HCT116 (cell line): ENCODE measurements at regions not wholly inside any gene's neighbourhood (a gene's known extent, or its start where the extent isn't known, plus 50 kb on each side); places are given as distances from the start of the nearest gene placed in this dataset.

Source experiments
- ATAC-seq: fragments of 200-7000 bp; cut with Tn5 transposase; 2 replicates; pipeline ENCODE4 v1.9.1; 2020; ENCODE audit warnings: mild to moderate bottlenecking, moderate library complexity
- BruUV-seq: library from RNA; stranded (reverse); fragments of 400-500 nt; replicated peaks from 2 replicates; lab custom pipeline; 2021; lab: Mats Ljungman, UMichigan
- CTCF ChIA-PET: fragments of 300-600 bp; sonication (Branson Sonifier 250); formaldehyde crosslinking; loops from one replicate; lab custom pipeline; 2021; ENCODE audit warnings: antibody characterized with exemption; lab: Charles Lee
- POLR2A ChIA-PET: fragments of 300-600, 350-600 bp; sonication (Branson Sonifier 250); formaldehyde crosslinking; loops from one replicate; lab custom pipeline; 2021; ENCODE audit warnings: antibody characterized with exemption; lab: Charles Lee
- RAD21 ChIA-PET, 2 experiments: fragments of 300-600 bp; sonication (Branson Sonifier 250); formaldehyde crosslinking; loops; one replicate each; lab custom pipeline; 2023; ENCODE audit warnings: low total read pairs in 2 of 2; ENCODE audit not compliant: uncharacterized antibody in 2 of 2, unreplicated experiment in 2 of 2, low non-redundant PET in 1 of 2; lab: Charles Lee
- DNase-seq: peaks from one replicate; pipeline ENCODE4 v3.0.0-alpha.2; 2010; ENCODE audit warnings: low read depth, low spot score
- H2AFZ ChIP-seq: fragments of 200-600 bp; shearing (Covaris generic), sonication (generic); 2 replicates; pipeline ENCODE4 v1.6.1; 2017; ENCODE audit warnings: low read depth, mixed run types, mixed read lengths, antibody characterized with exemption, low read length; ENCODE audit not compliant: poor library complexity, severe bottlenecking
- H3K27ac ChIP-seq: 2 replicates; pipeline ENCODE4 v1.5.1; 2012; ENCODE audit warnings: low read depth, low read length
- H3K27me3 ChIP-seq: fragments of 200-600 bp; sonication (generic); 2 replicates; pipeline ENCODE4 v1.6.1; 2016; ENCODE audit warnings: mixed run types, low read length, mixed read lengths; ENCODE audit not compliant: insufficient read depth
- H3K36me3 ChIP-seq, 2 experiments: fragments of 200-500 bp in 1 of 2; fragments of 200-600 bp in 1 of 2; sonication (Bioruptor generic) in 1 of 2; sonication (generic) in 1 of 2; 2 replicates each; pipeline versions ENCODE4 v1.5.1 to v1.6.1; 2014 to 2016; ENCODE audit warnings: low read length in 2 of 2, inconsistent platforms in 1 of 2, mixed read lengths in 1 of 2, mixed run types in 1 of 2; ENCODE audit not compliant: insufficient read depth in 2 of 2, control insufficient read depth in 1 of 2
- H3K4me1 ChIP-seq, 2 experiments: fragments of 200-600 bp in 1 of 2; sonication (generic) in 1 of 2; 2 replicates each; pipeline versions ENCODE4 v1.5.1 to v1.6.1; 2012 to 2017; ENCODE audit warnings: low read length in 2 of 2, inconsistent platforms in 1 of 2, mild to moderate bottlenecking in 1 of 2, mixed read lengths in 1 of 2, mixed run types in 1 of 2, moderate library complexity in 1 of 2; ENCODE audit not compliant: insufficient read depth in 2 of 2, control insufficient read depth in 1 of 2
- H3K4me2 ChIP-seq: fragments of 200-600 bp; sonication (generic); 2 replicates; pipeline ENCODE4 v1.6.1; 2017; ENCODE audit warnings: mixed run types, low read length, mixed read lengths
- H3K4me3 ChIP-seq, 2 experiments: fragments of 200-600 bp in 1 of 2; sonication (generic) in 1 of 2; replicated peaks in 1 of 2; 2 replicates each; pipeline ENCODE4 v1.5.1; 2011 to 2016; ENCODE audit warnings: low read length in 2 of 2, control low read depth in 1 of 2, low read depth in 1 of 2, mild to moderate bottlenecking in 1 of 2, mixed read lengths in 1 of 2, mixed run types in 1 of 2
- H3K79me2 ChIP-seq: fragments of 200-600 bp; sonication (generic); 2 replicates; pipeline ENCODE4 v1.6.1; 2017; ENCODE audit warnings: mild to moderate bottlenecking, mixed run types, low read length, moderate library complexity, mixed read lengths; ENCODE audit not compliant: insufficient read depth
- H3K9ac ChIP-seq: fragments of 200-600 bp; sonication (generic); 2 replicates; pipeline ENCODE4 v1.6.1; 2016; ENCODE audit warnings: low read length, mixed read lengths
- H3K9me2 ChIP-seq: fragments of 200-600 bp; sonication (generic), shearing (Covaris generic); 2 replicates; pipeline ENCODE4 v1.6.1; 2017; ENCODE audit warnings: mixed run types, mild to moderate bottlenecking, moderate library complexity; ENCODE audit not compliant: insufficient read depth
- H3K9me3 ChIP-seq, 2 experiments: fragments of 200-500 bp in 1 of 2; fragments of 200-600 bp in 1 of 2; sonication (Bioruptor generic) in 1 of 2; sonication (generic) in 1 of 2; 2 replicates each; pipeline ENCODE4 v1.6.1; 2014 to 2017; ENCODE audit warnings: low read length in 2 of 2, mixed read lengths in 2 of 2, inconsistent platforms in 1 of 2, low read depth in 1 of 2, mild to moderate bottlenecking in 1 of 2, mixed run types in 1 of 2, moderate library complexity in 1 of 2; ENCODE audit not compliant: control insufficient read depth in 1 of 2, insufficient read depth in 1 of 2
- H4K20me1 ChIP-seq: fragments of 200-600 bp; sonication (generic), shearing (Covaris generic); 2 replicates; pipeline ENCODE4 v1.6.1; 2017; ENCODE audit warnings: mixed run types, mild to moderate bottlenecking, moderate library complexity; ENCODE audit not compliant: insufficient read depth
- CBX3 ChIP-seq: IDR thresholded peaks from 2 replicates; pipeline ENCODE4 v1.6.1; 2012; ENCODE audit warnings: low read depth
- CEBPB ChIP-seq: IDR thresholded peaks from 2 replicates; pipeline ENCODE4 v1.6.1; 2012; ENCODE audit warnings: low read depth
- ELF1 ChIP-seq: IDR thresholded peaks from 2 replicates; pipeline ENCODE4 v1.6.1; 2012; ENCODE audit warnings: low read depth, borderline replicate concordance
- EZH2phosphoT487 ChIP-seq: fragments of 200-600 bp; IDR thresholded peaks from 2 replicates; pipeline ENCODE4 v1.6.1; 2018; ENCODE audit warnings: antibody characterized with exemption, borderline replicate concordance
- JUND ChIP-seq: IDR thresholded peaks from 2 replicates; pipeline ENCODE4 v1.6.1; 2012
- MAX ChIP-seq: IDR thresholded peaks from 2 replicates; pipeline ENCODE4 v1.6.1; 2012
- POLR2A ChIP-seq: IDR thresholded peaks from 2 replicates; pipeline ENCODE4 v1.7.0; 2011; ENCODE audit warnings: borderline replicate concordance; ENCODE audit not compliant: insufficient read depth, insufficient read length; ENCODE audit errors: extremely low read depth
- POLR2AphosphoS5 ChIP-seq: IDR thresholded peaks from 2 replicates; pipeline ENCODE4 v1.6.1; 2011; ENCODE audit warnings: mild to moderate bottlenecking, low read depth, low read length, moderate library complexity
- RAD21 ChIP-seq: IDR thresholded peaks from 2 replicates; pipeline ENCODE4 v1.6.1; 2012; ENCODE audit warnings: low read depth, mild to moderate bottlenecking
- REST ChIP-seq: IDR thresholded peaks from 2 replicates; pipeline ENCODE4 v1.6.1; 2012; ENCODE audit warnings: low read depth
- SIN3A ChIP-seq: IDR thresholded peaks from 2 replicates; pipeline ENCODE4 v1.6.1; 2012; ENCODE audit warnings: low read depth
- SRF ChIP-seq: IDR thresholded peaks from 2 replicates; pipeline ENCODE4 v1.6.1; 2012; ENCODE audit warnings: low read depth
- YY1 ChIP-seq: IDR thresholded peaks from 2 replicates; pipeline ENCODE4 v1.6.1; 2011; ENCODE audit warnings: low read length, low read depth, moderate library complexity, mild to moderate bottlenecking; ENCODE audit not compliant: insufficient replicate concordance; ENCODE audit errors: extremely low read depth
- ZFX ChIP-seq: fragments of 450-650 bp; IDR thresholded peaks from 2 replicates; pipeline ENCODE4 v1.6.1; 2017
- ZNF274 ChIP-seq: fragments of 200-500 bp; sonication (Bioruptor generic); IDR thresholded peaks from 2 replicates; pipeline ENCODE4 v1.6.1; 2014; ENCODE audit warnings: mild to moderate bottlenecking, low read depth, low read length, inconsistent platforms
- intact Hi-C: fragments of 100-400 bp; cut with micrococcal nuclease; formaldehyde crosslinking; loops from 2 replicates; pipeline ENCODE4 v1.10.0; 2022
- TF ChIP-seq, protein P1 (sequence below), 3 experiments: fragments of 200-600 bp in 1 of 3; sonication (generic) in 1 of 3; IDR thresholded peaks in 2 of 3; conservative IDR thresholded peaks in 1 of 3; 2 replicates each; pipeline ENCODE4 v1.5.1; 2012 to 2017; ENCODE audit warnings: low read depth in 2 of 3, low read length in 2 of 3, antibody characterized with exemption in 1 of 3, borderline replicate concordance in 1 of 3, control low read depth in 1 of 3, mild to moderate bottlenecking in 1 of 3, mixed read lengths in 1 of 3, mixed run types in 1 of 3, moderate library complexity in 1 of 3; ENCODE audit not compliant: insufficient read depth in 1 of 3

DNA sequence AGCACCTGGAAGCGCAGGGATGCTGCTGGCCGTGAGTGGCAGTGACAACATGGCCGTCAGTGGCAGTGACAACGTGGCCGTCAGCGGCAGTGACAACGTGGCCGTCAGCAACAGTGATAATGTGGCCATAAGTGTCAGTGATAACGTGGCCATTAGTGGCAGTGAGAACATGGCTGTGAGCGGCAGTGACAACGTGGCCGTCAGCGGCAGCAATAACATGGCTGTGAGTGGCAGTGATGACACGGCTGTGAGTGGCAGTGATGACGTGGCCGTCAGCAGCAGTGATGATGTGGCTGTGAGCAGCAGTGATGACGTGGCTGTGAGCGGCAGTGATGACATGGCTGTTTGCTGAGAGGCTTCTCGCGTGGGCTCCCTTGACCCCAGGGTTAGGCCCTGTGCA, 169.8 kb downstream of the ERMARD start:
- H3K79me2 ChIP-seq, result no peaks in the 10 kb centered on the region
- H3K9me2 ChIP-seq, result no peaks in the 10 kb centered on the region
- no peak overlapping the region for H3K4me3 ChIP-seq
- no peaks in the 10 kb centered on the region for H3K4me1 ChIP-seq
- H4K20me1 ChIP-seq, result no peaks in the 10 kb centered on the region
- TF ChIP-seq ELF1, result no peak
- no peak for TF ChIP-seq ZFX
- no peak for TF ChIP-seq POLR2AphosphoS5
- TF ChIP-seq RAD21, result no peak
- no peak for TF ChIP-seq YY1
- no peak for TF ChIP-seq SRF
- TF ChIP-seq JUND, result no peak
- ChIA-PET POLR2A (no interaction called here), RAD21 (no interaction called here), CTCF (no interaction called here)
- no peak overlapping the region for H3K27ac ChIP-seq
- no peaks in the 10 kb centered on the region for H3K27me3 ChIP-seq
- DNase-seq (no peak), ATAC-seq (no peak)
- intact Hi-C loops, result no loop called here
- BruUV-seq, result no TSS peak
- H3K36me3 ChIP-seq, result no peaks in the 10 kb centered on the region
- H3K9me3 ChIP-seq, result peaks cover 0 to 4% of the 10 kb centered on the region in 2 experiments; a peak in 1 of 4 replicates
- H3K9ac ChIP-seq, result no peak overlapping the region
- H2AFZ ChIP-seq, result no peak overlapping the region
- H3K4me2 ChIP-seq, result no peak overlapping the region

DNA sequence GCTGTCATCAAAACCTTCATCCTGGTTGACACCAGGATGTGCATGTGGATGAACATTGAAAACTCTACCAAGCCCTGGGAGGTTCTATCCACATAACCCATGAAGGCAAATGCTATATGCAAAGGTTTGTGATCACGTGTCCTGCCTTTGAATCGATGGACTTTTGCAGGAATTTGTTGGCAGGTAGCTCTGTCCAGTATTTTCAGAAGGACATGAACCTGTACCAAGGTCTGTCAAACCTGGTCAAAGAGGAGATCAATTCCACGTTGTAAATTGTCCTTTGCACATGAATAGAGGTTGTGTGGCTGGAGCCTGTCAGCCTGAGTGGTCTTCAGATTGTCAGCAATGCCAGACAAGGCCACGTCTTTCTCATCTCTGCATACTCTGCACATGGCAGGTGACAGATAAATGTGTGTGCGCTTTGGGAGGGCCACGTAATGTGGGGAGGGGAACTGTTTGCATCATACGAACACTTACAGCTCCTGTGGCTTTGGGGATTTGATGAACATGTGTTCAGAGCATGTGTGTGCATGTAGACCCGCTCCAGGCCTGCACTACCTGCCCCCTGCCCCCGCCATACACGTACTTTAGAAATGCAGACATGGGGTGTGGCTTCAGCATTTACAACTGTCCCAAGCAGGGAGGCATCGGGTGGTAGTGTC, 169.1 kb downstream of the ERMARD start:
- ATAC-seq (no peak), DNase-seq (no peak)
- intact Hi-C loops, result no loop called here
- Histone ChIP-seq H3K4me2 (no peak overlapping the region), H3K4me1 (no peaks in the 10 kb centered on the region), H3K36me3 (no peaks in the 10 kb centered on the region), H4K20me1 (no peaks in the 10 kb centered on the region), H3K4me3 (no peak overlapping the region), H3K27me3 (no peaks in the 10 kb centered on the region), H3K9me2 (no peaks in the 10 kb centered on the region), H2AFZ (no peak overlapping the region), H3K79me2 (no peaks in the 10 kb centered on the region), H3K27ac (no peak overlapping the region), H3K9me3 (peaks cover 0 to 4% of the 10 kb centered on the region in 2 experiments; a peak in 1 of 4 replicates), H3K9ac (no peak overlapping the region)
- no TSS peak for BruUV-seq
- RAD21 ChIA-PET, result no interaction called here
- CTCF ChIA-PET, result no interaction called here
- POLR2A ChIA-PET, result no interaction called here
- TF ChIP-seq, protein P1, sequence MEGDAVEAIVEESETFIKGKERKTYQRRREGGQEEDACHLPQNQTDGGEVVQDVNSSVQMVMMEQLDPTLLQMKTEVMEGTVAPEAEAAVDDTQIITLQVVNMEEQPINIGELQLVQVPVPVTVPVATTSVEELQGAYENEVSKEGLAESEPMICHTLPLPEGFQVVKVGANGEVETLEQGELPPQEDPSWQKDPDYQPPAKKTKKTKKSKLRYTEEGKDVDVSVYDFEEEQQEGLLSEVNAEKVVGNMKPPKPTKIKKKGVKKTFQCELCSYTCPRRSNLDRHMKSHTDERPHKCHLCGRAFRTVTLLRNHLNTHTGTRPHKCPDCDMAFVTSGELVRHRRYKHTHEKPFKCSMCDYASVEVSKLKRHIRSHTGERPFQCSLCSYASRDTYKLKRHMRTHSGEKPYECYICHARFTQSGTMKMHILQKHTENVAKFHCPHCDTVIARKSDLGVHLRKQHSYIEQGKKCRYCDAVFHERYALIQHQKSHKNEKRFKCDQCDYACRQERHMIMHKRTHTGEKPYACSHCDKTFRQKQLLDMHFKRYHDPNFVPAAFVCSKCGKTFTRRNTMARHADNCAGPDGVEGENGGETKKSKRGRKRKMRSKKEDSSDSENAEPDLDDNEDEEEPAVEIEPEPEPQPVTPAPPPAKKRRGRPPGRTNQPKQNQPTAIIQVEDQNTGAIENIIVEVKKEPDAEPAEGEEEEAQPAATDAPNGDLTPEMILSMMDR (IDR thresholded peaks at IDR 0.05 in 2 of 3, conservative IDR thresholded peaks at IDR 0.05 in 1 of 3; ENCODE audit: borderline replicate concordance in 1 of 3, insufficient read depth in 1 of 3, low read depth in 2 of 3, low read length in 2 of 3), result no peak
- TF ChIP-seq CEBPB (no peak), CBX3 (no peak), POLR2AphosphoS5 (no peak), SRF (no peak), RAD21 (no peak), ZNF274 (no peak), EZH2phosphoT487 (no peak), SIN3A (no peak), JUND (no peak), REST (no peak), MAX (no peak), POLR2A (no peak), ELF1 (no peak)
